HepG2 (cell line): ENCODE measurements at regions not wholly inside any gene's neighbourhood (a gene's known extent, or its start where the extent isn't known, plus 50 kb on each side); places are given as distances from the start of the nearest gene placed in this dataset.

ENCODE experiments used
- ATAC-seq: fragments of 200-7000 bp; cut with Tn5 transposase; 3 replicates; pipeline ENCODE4 v1.9.1; 2020; ENCODE audit warnings: mild to moderate bottlenecking, moderate library complexity
- BruUV-seq: library from RNA; stranded (reverse); fragments of 400-500 nt; replicated peaks from 2 replicates; lab custom pipeline; 2021; lab: Mats Ljungman, UMichigan
- CTCF ChIA-PET: fragments of 300-600 bp; formaldehyde crosslinking; extraction: SDS; loops from one replicate; lab custom pipeline; 2021; ENCODE audit warnings: low total read pairs, inconsistent platforms, low intra/inter-chr PET ratio; lab: Yijun Ruan, JAX
- POLR2A ChIA-PET: fragments of 350-600 bp; sonication (Branson Sonifier 250); formaldehyde crosslinking; loops from one replicate; lab custom pipeline; 2020; ENCODE audit warnings: antibody characterized with exemption, inconsistent platforms; lab: Yijun Ruan, JAX
- DNase-seq: peaks from one replicate; pipeline ENCODE4 v3.0.0-alpha.2; 2015; ENCODE audit warnings: low spot score
- FAIRE-seq: peaks from 3 replicates; lab custom pipeline; 2011; peaks lifted over from hg19 to GRCh38; lab: Jason Lieb, UNC
- H2AFZ ChIP-seq: one replicate; pipeline ENCODE4 v1.6.1; 2011; ENCODE audit warnings: low read length, inconsistent platforms
- H3K27ac ChIP-seq: fragments of 300-600 bp; 3 replicates; pipeline ENCODE4 v1.8.0; 2011; ENCODE audit warnings: mixed run types, mild to moderate bottlenecking, mixed read lengths, low read length, inconsistent platforms; ENCODE audit not compliant: insufficient read depth; ENCODE audit errors: extremely low read length
- H3K27me3 ChIP-seq, 2 experiments: fragments of 200-600 bp in 1 of 2; 2 replicates in 1 of 2; 3 replicates in 1 of 2; pipeline versions ENCODE4 v1.6.0 to v1.8.0; 2011; ENCODE audit warnings: low read length in 2 of 2, mild to moderate bottlenecking in 2 of 2, moderate library complexity in 2 of 2, inconsistent platforms in 1 of 2; ENCODE audit not compliant: insufficient read depth in 2 of 2, control insufficient read depth in 1 of 2
- H3K36me3 ChIP-seq, 2 experiments: fragments of 200-600 bp in 1 of 2; replicated peaks in 1 of 2; 2 replicates in 1 of 2; 3 replicates in 1 of 2; pipeline versions ENCODE4 v1.5.1 to v1.8.0; 2011; ENCODE audit warnings: low read length in 2 of 2, inconsistent platforms in 1 of 2; ENCODE audit not compliant: insufficient read depth in 2 of 2, control insufficient read depth in 1 of 2
- H3K4me1 ChIP-seq: 2 replicates; pipeline ENCODE4 v1.5.1; 2012; ENCODE audit warnings: low read length, inconsistent platforms; ENCODE audit not compliant: insufficient read depth
- H3K4me2 ChIP-seq: 2 replicates; pipeline ENCODE4 v1.6.0; 2011; ENCODE audit warnings: low read depth, low read length, inconsistent platforms
- H3K4me3 ChIP-seq, 3 experiments: fragments of 200-600 bp in 1 of 3; sonication (generic), shearing (Covaris generic) in 1 of 3; replicated peaks in 1 of 3; 2 replicates each; pipeline ENCODE4 v1.5.1; 2011 to 2016; ENCODE audit warnings: low read length in 3 of 3, inconsistent platforms in 2 of 3, low read depth in 2 of 3, mild to moderate bottlenecking in 2 of 3, control low read depth in 1 of 3, mixed read lengths in 1 of 3; ENCODE audit not compliant: insufficient read depth in 1 of 3
- H3K79me2 ChIP-seq: one replicate; pipeline ENCODE4 v1.6.1; 2011; ENCODE audit warnings: low read length, inconsistent platforms; ENCODE audit not compliant: insufficient read depth
- H3K9ac ChIP-seq: 2 replicates; pipeline ENCODE4 v1.6.0; 2011; ENCODE audit warnings: mild to moderate bottlenecking, low read depth, low read length, inconsistent platforms; ENCODE audit not compliant: insufficient read depth
- H3K9me3 ChIP-seq: 2 replicates; pipeline ENCODE4 v1.5.1; 2012; ENCODE audit warnings: mild to moderate bottlenecking, low read length
- H4K20me1 ChIP-seq: 2 replicates; pipeline ENCODE4 v1.6.0; 2011; ENCODE audit warnings: inconsistent platforms, mild to moderate bottlenecking, low read length, moderate library complexity; ENCODE audit not compliant: insufficient read depth
- ELF3 ChIP-seq: IDR thresholded peaks from 2 replicates; pipeline ENCODE4 v1.6.1; 2016; ENCODE audit warnings: missing genetic modification reagents, missing compliant biosample characterization
- HMGA1 ChIP-seq: sonication (generic); formaldehyde crosslinking; conservative IDR thresholded peaks from 2 replicates; pipeline ENCODE4 v1.4.0; 2020; ENCODE audit warnings: missing genetic modification reagents
- MAFF ChIP-seq: IDR thresholded peaks from 2 replicates; pipeline ENCODE4 v1.6.1; 2011; ENCODE audit warnings: low read depth, low read length, improper control_type of control experiment
- MAFK ChIP-seq, 2 experiments: IDR thresholded peaks in 1 of 2; conservative IDR thresholded peaks in 1 of 2; 2 replicates each; pipeline ENCODE4 v1.6.1; 2011; ENCODE audit warnings: improper control_type of control experiment in 2 of 2, low read length in 2 of 2
- ONECUT2 ChIP-seq: sonication (generic); formaldehyde crosslinking; IDR thresholded peaks from 2 replicates; pipeline ENCODE4 v1.4.0; 2020; ENCODE audit warnings: missing genetic modification reagents
- SNRNP70 ChIP-seq: fragments of 200-400 bp; formaldehyde crosslinking; IDR thresholded peaks from 2 replicates; pipeline ENCODE4 v1.6.1; 2017; ENCODE audit warnings: mild to moderate bottlenecking, low read depth, low read length, moderate library complexity
- ZNF232 ChIP-seq: sonication (generic); formaldehyde crosslinking; IDR thresholded peaks from 2 replicates; pipeline ENCODE4 v1.4.0; 2020; ENCODE audit warnings: missing genetic modification reagents, borderline replicate concordance
- ZNF251 ChIP-seq: sonication (generic); formaldehyde crosslinking; IDR thresholded peaks from 2 replicates; pipeline ENCODE4 v1.9.0; 2021; ENCODE audit warnings: mild to moderate bottlenecking, missing genetic modification reagents
- ZNF790 ChIP-seq: sonication (generic); formaldehyde crosslinking; IDR thresholded peaks from 2 replicates; pipeline ENCODE4 v1.8.0; 2022; ENCODE audit warnings: missing genetic modification reagents, mild to moderate bottlenecking, borderline replicate concordance
- WGBS: methylation state at CpG from one replicate; pipeline ENCODE4 v1.1.6; 2017; ENCODE audit warnings: low lambda C conversion rate; 5-methylcytosine and 5-hydroxymethylcytosine counted together
- in situ Hi-C: cut with HindIII; loops from 2 replicates; pipeline ENCODE4 v1.10.0; 2017; ENCODE audit warnings: low pct_unique_long_range_greater_than_20kb; ENCODE audit not compliant: extremely low pct_ligation_motif_present
- intact Hi-C: fragments of 100-400 bp; cut with micrococcal nuclease; formaldehyde crosslinking; loops from one replicate; pipeline ENCODE4 v1.10.0; 2022; ENCODE audit not compliant: unreplicated experiment
- TF ChIP-seq, protein P1 (sequence below): sonication (generic); formaldehyde crosslinking; IDR thresholded peaks from 2 replicates; pipeline ENCODE4 v1.9.0; 2022; ENCODE audit warnings: missing genetic modification reagents, mild to moderate bottlenecking, borderline replicate concordance

GRCh38 chr5:24765219-24765618, 120.4 kb upstream of the CDH10 start:
- intact Hi-C loops, result no loop called here
- ATAC-seq (no peak), FAIRE-seq (no peak), DNase-seq (no peak)
- ChIA-PET POLR2A (no interaction called here), CTCF (no interaction called here)
- Histone ChIP-seq H3K36me3 (no peaks in the 10 kb centered on the region), H3K4me1 (no peaks in the 10 kb centered on the region), H3K4me2 (no peak overlapping the region), H3K27ac (no peak overlapping the region), H3K4me3 (no peak overlapping the region), H3K9ac (no peak overlapping the region), H3K79me2 (no peaks in the 10 kb centered on the region), H3K27me3 (no peaks in the 10 kb centered on the region; a peak in 1 of 5 replicates), H4K20me1 (no peaks in the 10 kb centered on the region), H2AFZ (no peak overlapping the region), H3K9me3 (peaks cover 48% of the 10 kb centered on the region)
- BruUV-seq, result no TSS peak
- in situ Hi-C loops, result no loop called here
- WGBS, result 0% methylated on average over 1 of the region's 1 CpG
- peak; percentile 88 for TF ChIP-seq MAFF
- TF ChIP-seq ZNF232 (CRISPR knock-in tag), result no peak
- no peak for TF ChIP-seq ELF3 (CRISPR knock-in tag)
- TF ChIP-seq, protein P1, sequence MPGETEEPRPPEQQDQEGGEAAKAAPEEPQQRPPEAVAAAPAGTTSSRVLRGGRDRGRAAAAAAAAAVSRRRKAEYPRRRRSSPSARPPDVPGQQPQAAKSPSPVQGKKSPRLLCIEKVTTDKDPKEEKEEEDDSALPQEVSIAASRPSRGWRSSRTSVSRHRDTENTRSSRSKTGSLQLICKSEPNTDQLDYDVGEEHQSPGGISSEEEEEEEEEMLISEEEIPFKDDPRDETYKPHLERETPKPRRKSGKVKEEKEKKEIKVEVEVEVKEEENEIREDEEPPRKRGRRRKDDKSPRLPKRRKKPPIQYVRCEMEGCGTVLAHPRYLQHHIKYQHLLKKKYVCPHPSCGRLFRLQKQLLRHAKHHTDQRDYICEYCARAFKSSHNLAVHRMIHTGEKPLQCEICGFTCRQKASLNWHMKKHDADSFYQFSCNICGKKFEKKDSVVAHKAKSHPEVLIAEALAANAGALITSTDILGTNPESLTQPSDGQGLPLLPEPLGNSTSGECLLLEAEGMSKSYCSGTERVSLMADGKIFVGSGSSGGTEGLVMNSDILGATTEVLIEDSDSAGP (CRISPR knock-in tag), result no peak
- peak; percentile 81 to 92 for TF ChIP-seq MAFK (conservative IDR thresholded peaks at IDR 0.05 in 1 of 2, IDR thresholded peaks at IDR 0.05 in 1 of 2; ENCODE audit: low read length in 2 of 2)
- no peak for TF ChIP-seq ZNF790

DNA sequence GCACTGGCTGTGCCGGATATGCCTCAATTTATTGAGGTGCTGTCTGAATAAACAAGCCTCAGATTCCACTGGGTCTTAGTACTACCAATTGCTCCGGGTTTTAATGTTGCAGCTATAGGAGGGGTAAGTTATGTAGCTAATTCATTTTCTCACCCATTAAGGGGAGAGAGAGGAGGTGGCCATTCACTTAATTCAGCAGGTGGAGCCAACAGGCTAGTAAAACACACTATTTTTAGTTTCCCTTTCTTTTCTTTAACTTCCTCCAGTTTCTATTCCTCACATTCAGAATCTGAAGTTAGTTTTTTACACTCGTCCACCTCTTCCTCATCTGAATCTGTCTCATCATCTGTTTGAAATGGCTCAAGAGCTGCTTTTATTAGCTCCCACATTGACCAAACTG, 105.6 kb upstream of the CDH10 start:
- no peaks in the 10 kb centered on the region for H3K36me3 ChIP-seq
- no peak for FAIRE-seq
- H3K27ac ChIP-seq, result no peak overlapping the region
- no peaks in the 10 kb centered on the region for H3K79me2 ChIP-seq
- CTCF ChIA-PET, result no interaction called here
- H3K27me3 ChIP-seq, result no peaks in the 10 kb centered on the region
- no peaks in the 10 kb centered on the region for H3K4me1 ChIP-seq
- peaks cover 27% of the 10 kb centered on the region for H3K9me3 ChIP-seq
- intact Hi-C loops, result no loop called here
- BruUV-seq, result no TSS peak
- no peak for ATAC-seq
- TF ChIP-seq HMGA1 (CRISPR knock-in tag), result no peak
- TF ChIP-seq ONECUT2, result no peak
- TF ChIP-seq ZNF251, result no peak
- no peak for TF ChIP-seq SNRNP70
- WGBS, result 20% methylated on average over 3 of the region's 3 CpGs
- H3K9ac ChIP-seq, result no peak overlapping the region
- DNase-seq, result no peak
- POLR2A ChIA-PET, result no interaction called here
- no peak overlapping the region for H2AFZ ChIP-seq
- no peaks in the 10 kb centered on the region for H4K20me1 ChIP-seq
- H3K4me3 ChIP-seq, result no peak overlapping the region
- no peak overlapping the region for H3K4me2 ChIP-seq
- in situ Hi-C loops, result no loop called here
